Osteocyte (in vitro differentiated cells): ENCODE measurements at regions not wholly inside any gene's neighbourhood (a gene's known extent, or its start where the extent isn't known, plus 50 kb on each side); places are given as distances from the start of the nearest gene placed in this dataset.
A peak's percentile ranks its signal among the peaks of the same experiment; 100 is the strongest.

Experiments
- DNase-seq: peaks from one replicate; pipeline ENCODE4 v3.0.0; 2021; ENCODE audit warnings: mixed read lengths; ENCODE audit not compliant: unreplicated experiment; ENCODE audit errors: extremely low spot score
- H3K27ac Mint-ChIP-seq: one replicate; pipeline ENCODE4 v1.8.0; 2021; ENCODE audit warnings: mild to moderate bottlenecking, mixed read lengths; ENCODE audit not compliant: unreplicated experiment
- H3K27me3 Mint-ChIP-seq: one replicate; pipeline ENCODE4 v1.8.0; 2021; ENCODE audit warnings: mixed read lengths; ENCODE audit not compliant: unreplicated experiment
- H3K36me3 Mint-ChIP-seq: one replicate; pipeline ENCODE4 v1.8.0; 2021; ENCODE audit warnings: mixed read lengths; ENCODE audit not compliant: unreplicated experiment
- H3K4me1 Mint-ChIP-seq: one replicate; pipeline ENCODE4 v1.8.0; 2021; ENCODE audit warnings: mixed read lengths; ENCODE audit not compliant: unreplicated experiment
- H3K4me3 Mint-ChIP-seq: one replicate; pipeline ENCODE4 v1.8.0; 2021; ENCODE audit warnings: mild to moderate bottlenecking, moderate library complexity, mixed read lengths; ENCODE audit not compliant: unreplicated experiment
- H3K9me3 Mint-ChIP-seq: one replicate; pipeline ENCODE4 v1.8.0; 2021; ENCODE audit warnings: mixed read lengths; ENCODE audit not compliant: unreplicated experiment
- CTCF ChIP-seq: fragments of 200-600 bp; sonication (generic); IDR thresholded peaks from 2 replicates; pipeline ENCODE4 v1.5.0; 2021; ENCODE audit warnings: antibody characterized with exemption, mild to moderate bottlenecking, moderate library complexity

GRCh38 chr14:104464907-104465306, 114.7 kb upstream of the C14orf180 start:
- peaks cover 3% of the 10 kb centered on the region for H3K4me1 Mint-ChIP-seq

GRCh38 chr14:104465482-104466390, 113.8 kb upstream of the C14orf180 start:
- H3K27ac Mint-ChIP-seq: no peak overlapping the region
- H3K36me3 Mint-ChIP-seq: no peaks in the 10 kb centered on the region
- H3K9me3 Mint-ChIP-seq: no peaks in the 10 kb centered on the region
- DNase-seq: peak; percentile 70
- no peak for TF ChIP-seq CTCF
- peaks cover 2% of the 10 kb centered on the region for H3K4me1 Mint-ChIP-seq
- H3K27me3 Mint-ChIP-seq: peaks cover 22% of the 10 kb centered on the region
- H3K4me3 Mint-ChIP-seq: no peak overlapping the region

More at GRCh38 chr14:104464907-104465306, 114.7 kb upstream of the C14orf180 start:
- no peaks in the 10 kb centered on the region for H3K9me3 Mint-ChIP-seq
- peaks cover 31% of the 10 kb centered on the region for H3K27me3 Mint-ChIP-seq
- peak; percentile 69 for DNase-seq
- H3K36me3 Mint-ChIP-seq: no peaks in the 10 kb centered on the region
- no peak overlapping the region for H3K27ac Mint-ChIP-seq
- no peak overlapping the region for H3K4me3 Mint-ChIP-seq
- no peak for TF ChIP-seq CTCF

- Mint-ChIP-seq H3K27ac (no peak overlapping the region), H3K36me3 (no peaks in the 10 kb centered on the region), H3K4me1 (no peaks in the 10 kb centered on the region), H3K9me3 (no peaks in the 10 kb centered on the region), H3K27me3 (peaks cover 15% of the 10 kb centered on the region), H3K4me3 (no peak overlapping the region)
- TF ChIP-seq CTCF: no peak
- peak; percentile 32 for DNase-seq
Measured at GRCh38 chr14:104467236-104467635, 112.3 kb upstream of the C14orf180 start.

- H3K9me3 Mint-ChIP-seq: no peaks in the 10 kb centered on the region
- no peaks in the 10 kb centered on the region for H3K36me3 Mint-ChIP-seq
- no peak for TF ChIP-seq CTCF
- H3K27ac Mint-ChIP-seq: no peak overlapping the region
- H3K4me3 Mint-ChIP-seq: no peak overlapping the region
- H3K4me1 Mint-ChIP-seq: no peaks in the 10 kb centered on the region
- peak; percentile 71 for DNase-seq
- H3K27me3 Mint-ChIP-seq: peaks cover 15% of the 10 kb centered on the region
Measured at GRCh38 chr14:104467641-104468040, 111.9 kb upstream of the C14orf180 start.

GRCh38 chr14:104469591-104469990, 110.0 kb upstream of the C14orf180 start:
- no peak overlapping the region for H3K4me3 Mint-ChIP-seq
- peaks cover 5% of the 10 kb centered on the region for H3K27me3 Mint-ChIP-seq
- no peaks in the 10 kb centered on the region for H3K4me1 Mint-ChIP-seq

More at GRCh38 chr14:104469591-104469990, 110.0 kb upstream of the C14orf180 start:
- Mint-ChIP-seq H3K9me3 (no peaks in the 10 kb centered on the region), H3K36me3 (no peaks in the 10 kb centered on the region), H3K27ac (no peak overlapping the region)
- no peak for TF ChIP-seq CTCF
- DNase-seq: no peak
